ENCODE measurements at regions not wholly inside any gene's neighbourhood (a gene's known extent, or its start where the extent isn't known, plus 50 kb on each side); places are given as distances from the start of the nearest gene placed in this dataset.

- TF ChIP-seq, protein P1, sequence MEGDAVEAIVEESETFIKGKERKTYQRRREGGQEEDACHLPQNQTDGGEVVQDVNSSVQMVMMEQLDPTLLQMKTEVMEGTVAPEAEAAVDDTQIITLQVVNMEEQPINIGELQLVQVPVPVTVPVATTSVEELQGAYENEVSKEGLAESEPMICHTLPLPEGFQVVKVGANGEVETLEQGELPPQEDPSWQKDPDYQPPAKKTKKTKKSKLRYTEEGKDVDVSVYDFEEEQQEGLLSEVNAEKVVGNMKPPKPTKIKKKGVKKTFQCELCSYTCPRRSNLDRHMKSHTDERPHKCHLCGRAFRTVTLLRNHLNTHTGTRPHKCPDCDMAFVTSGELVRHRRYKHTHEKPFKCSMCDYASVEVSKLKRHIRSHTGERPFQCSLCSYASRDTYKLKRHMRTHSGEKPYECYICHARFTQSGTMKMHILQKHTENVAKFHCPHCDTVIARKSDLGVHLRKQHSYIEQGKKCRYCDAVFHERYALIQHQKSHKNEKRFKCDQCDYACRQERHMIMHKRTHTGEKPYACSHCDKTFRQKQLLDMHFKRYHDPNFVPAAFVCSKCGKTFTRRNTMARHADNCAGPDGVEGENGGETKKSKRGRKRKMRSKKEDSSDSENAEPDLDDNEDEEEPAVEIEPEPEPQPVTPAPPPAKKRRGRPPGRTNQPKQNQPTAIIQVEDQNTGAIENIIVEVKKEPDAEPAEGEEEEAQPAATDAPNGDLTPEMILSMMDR (IDR thresholded peaks at IDR 0.05): no peak
- TF ChIP-seq POLR2A (IDR thresholded peaks at IDR 0.05): no peak
Measured at GRCh38 chrX:25131055-25131454, 115.3 kb upstream of the ARX start.
